HT1080 (cell line): ENCODE measurements at regions not wholly inside any gene's neighbourhood (a gene's known extent, or its start where the extent isn't known, plus 50 kb on each side); places are given as distances from the start of the nearest gene placed in this dataset.
"Not testable (repeated sequence)": the region's sequence is repeated elsewhere in the genome, so short reads cannot be mapped to it uniquely, and the experiment has no call there.

Source experiments
- DNase-seq: peaks from one replicate; pipeline ENCODE4 v3.0.0-alpha.2; 2015; ENCODE audit warnings: low read depth

DNA sequence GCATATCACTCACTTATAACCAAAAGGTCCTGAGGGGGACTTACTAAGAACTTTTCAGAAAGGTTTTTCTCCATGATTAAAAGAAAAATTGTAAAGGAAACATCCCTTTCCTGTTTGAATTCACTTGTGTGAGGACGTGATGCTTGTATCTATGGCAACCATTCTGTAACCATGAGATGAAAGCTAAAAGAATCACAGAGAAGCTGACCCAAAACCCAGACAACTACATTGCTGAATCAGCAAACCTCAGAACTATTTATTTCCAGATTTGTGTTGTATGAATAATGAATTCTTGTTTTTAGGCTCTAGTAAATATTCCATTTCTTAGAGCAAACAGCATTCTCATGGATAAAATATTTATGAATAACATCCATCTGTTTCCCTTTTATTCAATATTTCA is 91.2 kb downstream of the RCHY1 start:
- no peak for DNase-seq

- DNase-seq, result no peak
Measured at GRCh38 chr4:75412746-75413145, 101.5 kb downstream of the RCHY1 start.

GRCh38 chr4:75398501-75398900 is 115.7 kb downstream of the RCHY1 start:
- peak; percentile 33 for DNase-seq

DNA sequence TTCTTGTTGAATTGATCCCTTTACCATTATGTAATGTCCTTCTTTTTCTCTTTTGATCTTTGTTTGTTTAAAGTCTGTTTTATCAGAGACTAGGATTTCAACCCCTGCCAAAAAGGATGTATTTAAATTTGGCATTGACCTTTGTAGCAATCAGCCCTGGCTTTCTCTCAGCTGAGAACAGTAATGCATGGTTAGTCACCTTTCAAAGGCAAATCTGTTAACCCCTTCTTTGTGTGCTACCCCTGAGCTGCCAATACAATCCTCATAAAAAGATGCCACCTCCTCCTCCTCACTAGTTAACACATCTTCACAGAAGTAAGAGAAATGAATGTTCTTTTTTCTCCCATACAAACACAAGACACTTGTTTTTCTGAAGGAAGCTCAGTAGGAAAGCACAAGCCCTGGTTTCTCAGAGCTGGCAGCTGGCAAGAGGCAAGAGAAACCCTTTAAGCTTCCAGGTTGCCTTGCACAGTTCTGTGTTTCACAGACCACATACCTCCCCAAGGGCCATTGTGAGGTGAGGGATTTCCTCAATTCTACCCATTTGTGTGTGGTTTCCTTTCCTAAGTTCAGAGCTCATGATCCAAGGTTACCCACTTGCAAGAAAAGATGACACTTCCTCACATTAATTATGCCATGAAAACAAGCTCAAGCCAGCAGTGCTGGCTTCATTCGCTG is 122.6 kb downstream of the RCHY1 start:
- DNase-seq, result no peak

GRCh38 chr4:75386426-75386825 is 127.8 kb downstream of the RCHY1 start:
- not testable (repeated sequence) for DNase-seq

DNA sequence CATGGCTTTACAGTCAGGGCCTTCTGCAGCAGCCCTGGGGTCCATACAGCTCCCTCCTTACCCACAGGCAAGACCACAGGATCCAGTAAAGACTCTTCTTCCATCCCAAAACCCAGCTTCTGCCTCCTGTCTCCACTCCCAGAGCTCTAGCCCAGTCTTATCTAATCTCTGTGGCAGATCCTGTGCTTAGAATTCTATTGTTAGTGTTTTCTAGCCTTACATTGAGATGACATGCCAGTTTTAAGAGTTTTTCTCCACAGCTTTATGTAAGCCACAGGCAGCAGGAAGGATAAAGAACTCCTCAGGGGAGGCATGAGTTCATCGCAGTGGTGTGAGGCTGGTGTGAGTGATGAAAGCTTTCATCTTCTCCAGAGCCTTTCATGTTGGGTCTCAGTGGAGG is 129.1 kb downstream of the RCHY1 start:
- no peak for DNase-seq

GRCh38 chr4:75376543-75376942 is 137.7 kb downstream of the RCHY1 start:
- no peak for DNase-seq

DNA sequence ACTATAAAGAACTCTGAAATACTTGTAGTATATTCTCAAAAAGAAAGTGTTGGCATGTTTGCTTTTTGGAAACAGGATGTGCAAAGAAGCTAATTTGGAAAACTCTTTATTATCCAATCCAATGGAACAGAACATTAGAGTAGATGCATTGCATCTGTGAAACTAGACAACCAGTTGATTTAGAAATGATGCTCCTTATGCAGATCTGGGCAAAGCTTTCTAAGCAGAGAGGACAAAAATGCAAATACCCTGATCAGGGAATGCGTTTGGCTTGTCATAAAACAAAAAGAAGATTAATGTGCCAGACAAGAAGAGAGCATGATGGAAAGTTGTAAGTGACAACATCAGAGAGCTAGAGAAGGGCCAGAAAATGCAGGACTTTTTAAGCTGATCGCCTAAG is 142.3 kb downstream of the RCHY1 start:
- no peak for DNase-seq

- DNase-seq, result no peak
Measured at GRCh38 chr4:75370576-75370975, 143.6 kb downstream of the RCHY1 start.

- DNase-seq, result no peak
Measured at GRCh38 chr4:75345423-75345822, 168.8 kb downstream of the RCHY1 start.

DNA sequence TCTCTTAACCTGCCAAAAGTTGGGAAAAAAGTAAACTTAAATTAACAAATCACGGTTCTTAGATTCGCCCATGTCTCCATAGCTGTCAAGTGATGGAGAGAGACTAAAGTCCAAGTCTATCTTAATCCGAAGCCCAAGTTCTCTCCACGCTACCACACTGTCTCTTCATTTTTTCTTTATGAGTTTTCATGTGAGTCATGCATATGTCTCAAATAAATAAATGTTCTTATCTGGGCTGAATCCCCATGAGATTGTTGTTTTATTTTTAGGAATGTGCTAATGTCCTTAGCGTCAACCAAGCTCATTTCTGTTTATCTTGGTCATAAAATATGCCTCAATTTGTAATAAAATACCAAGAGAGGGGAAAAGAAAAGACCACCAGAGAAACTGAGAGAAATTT is 169.3 kb downstream of the RCHY1 start:
- DNase-seq, result peak; percentile 4

DNA sequence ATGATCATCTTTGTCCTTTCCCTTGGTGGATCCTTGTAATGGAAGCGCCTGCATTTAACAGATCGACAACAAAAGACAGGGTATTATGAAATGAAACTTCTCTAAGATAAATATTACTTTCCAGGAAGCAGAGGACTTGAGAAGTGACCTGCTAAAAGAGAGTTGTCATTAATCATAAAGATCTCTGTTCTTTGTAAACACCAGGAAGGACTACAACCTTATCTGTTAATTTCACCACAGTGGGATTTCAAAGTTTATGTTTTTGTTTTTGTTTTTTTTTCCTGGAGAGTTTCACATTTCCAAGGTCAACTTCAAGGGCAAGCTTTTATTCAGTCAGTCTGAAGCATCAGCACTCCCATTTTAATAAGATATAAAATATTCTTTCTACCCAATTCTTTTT is 170.9 kb downstream of the RCHY1 start:
- DNase-seq, result no peak

DNA sequence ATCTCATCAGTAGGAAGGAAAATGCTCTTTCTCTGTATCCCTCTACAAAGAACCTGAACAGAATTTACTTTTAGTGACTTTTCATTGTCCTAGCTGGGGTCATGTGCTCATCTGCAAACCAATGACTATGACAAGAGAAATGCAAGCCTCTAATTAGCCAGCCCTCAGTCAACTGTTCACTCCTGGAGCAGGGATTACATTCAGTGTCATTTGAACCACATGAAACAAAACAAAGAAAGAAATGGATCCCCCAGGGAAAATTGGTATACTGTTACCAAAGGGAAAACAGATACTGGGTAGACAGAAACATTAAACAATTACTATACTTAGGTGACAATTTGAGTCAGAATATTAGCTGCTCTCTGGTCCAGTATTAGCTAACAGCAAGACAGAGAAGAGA is 173.6 kb downstream of the RCHY1 start:
- DNase-seq, result no peak

- DNase-seq, result no peak
Measured at GRCh38 chr4:75338352-75338880, 175.8 kb downstream of the RCHY1 start.

DNA sequence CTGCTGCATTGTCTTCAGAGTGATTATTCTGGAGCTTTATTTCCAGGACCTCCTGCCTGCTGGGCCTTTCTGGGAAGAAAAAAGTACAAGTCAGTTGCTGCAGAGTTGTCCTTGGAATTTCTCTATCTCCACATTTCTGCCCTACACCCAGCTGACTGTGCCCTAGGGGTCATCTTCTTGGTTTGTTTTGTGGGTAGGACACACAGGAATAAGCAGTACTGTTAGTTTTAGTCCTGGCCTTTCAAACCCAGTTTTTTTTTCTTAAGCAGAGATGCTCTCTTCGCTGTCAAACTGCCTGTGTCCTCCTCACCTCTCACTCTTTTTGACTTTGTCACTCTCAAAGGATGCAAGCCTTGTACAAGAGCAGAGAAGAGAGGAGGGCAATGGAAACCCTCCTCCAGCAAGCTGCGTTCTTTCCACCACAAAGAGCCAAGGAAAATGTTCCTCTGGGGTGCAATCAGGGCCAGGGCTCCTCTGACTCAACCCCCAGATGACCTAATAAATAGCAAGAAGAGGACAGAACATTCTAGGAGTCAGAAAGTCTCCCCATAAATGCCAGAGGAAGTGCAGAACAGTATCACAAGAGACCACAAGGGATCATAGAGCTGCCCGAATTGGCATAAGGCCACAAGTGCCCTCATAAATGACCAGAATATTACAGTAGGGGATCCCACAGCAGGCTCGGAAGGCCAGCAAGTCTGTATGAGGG is 186.2 kb downstream of the RCHY1 start:
- DNase-seq, result no peak

DNA sequence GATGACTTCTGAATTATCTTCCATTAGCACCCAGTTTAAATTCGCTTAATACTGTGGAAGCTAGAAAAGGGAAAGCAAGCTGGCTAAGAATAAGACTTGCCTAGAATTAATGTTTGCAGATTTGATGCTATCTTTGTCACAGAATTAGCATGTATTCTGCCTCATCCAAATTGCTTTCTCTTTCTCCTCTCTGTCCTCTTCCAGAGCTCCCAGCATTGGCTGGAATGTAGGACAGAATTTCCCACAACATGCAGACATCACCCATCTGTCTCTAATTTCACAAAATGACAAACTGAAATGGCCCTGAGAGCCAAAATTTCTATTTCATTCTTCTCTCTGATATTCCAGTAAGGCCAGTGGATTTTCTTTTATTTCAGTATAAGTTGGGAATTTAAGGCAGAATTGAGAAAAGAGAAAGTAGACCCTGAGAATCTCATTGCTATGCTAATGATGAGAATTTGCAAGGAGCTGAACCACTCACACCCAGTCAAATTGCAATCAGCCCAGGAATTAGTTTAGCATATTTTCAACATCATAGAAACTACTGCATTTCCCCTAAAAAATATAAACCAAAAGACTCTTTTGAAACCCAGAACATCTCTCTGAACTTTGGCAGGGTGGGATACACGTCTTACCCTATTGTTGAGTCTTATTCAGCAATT is 188.8 kb downstream of the RCHY1 start:
- DNase-seq, result no peak

DNA sequence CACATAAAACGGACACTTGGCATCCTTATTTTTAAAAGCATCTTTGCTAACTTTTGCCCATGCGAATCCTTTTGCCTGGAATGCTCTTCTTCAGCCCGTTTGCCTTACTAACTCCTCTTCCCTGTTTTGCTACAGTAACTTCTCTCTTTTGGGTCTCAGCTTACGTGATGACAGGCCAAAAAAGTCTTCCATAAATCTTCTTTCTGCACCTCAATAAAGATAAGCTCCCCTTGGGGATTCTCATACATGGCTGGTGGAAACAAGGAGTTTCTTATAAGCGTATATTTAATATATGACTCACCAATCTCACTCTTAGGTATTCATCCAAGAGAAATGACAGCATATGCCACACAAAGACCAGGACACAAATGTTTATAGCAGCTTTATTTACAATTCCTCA is 192.7 kb downstream of the RCHY1 start:
- DNase-seq, result no peak

DNA sequence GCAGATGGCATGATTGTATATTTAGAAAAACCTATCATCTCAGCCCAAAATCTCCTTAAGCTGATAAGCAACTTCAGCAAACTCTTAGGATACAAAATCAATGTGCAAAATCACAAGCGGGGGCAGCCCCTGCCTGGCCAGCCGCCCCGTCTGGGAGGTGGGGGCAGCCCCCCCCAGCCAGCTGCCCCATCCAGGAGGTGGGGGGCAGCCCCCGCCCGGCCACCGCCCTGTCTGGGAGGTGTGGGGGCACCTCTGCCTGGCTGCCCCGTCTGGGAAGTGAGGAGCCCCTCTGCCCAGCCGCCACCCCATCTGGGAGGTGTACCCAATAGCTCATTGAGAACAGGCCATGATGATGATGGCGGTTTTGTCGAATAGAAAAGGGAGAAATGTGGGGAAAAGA is 196.6 kb downstream of the RCHY1 start:
- DNase-seq, result not testable (repeated sequence)

- DNase-seq, result no peak
Measured at GRCh38 chr4:75308049-75308448, 206.2 kb downstream of the RCHY1 start.

- no peak for DNase-seq
Measured at GRCh38 chr4:75306506-75306905, 207.7 kb downstream of the RCHY1 start.

DNA sequence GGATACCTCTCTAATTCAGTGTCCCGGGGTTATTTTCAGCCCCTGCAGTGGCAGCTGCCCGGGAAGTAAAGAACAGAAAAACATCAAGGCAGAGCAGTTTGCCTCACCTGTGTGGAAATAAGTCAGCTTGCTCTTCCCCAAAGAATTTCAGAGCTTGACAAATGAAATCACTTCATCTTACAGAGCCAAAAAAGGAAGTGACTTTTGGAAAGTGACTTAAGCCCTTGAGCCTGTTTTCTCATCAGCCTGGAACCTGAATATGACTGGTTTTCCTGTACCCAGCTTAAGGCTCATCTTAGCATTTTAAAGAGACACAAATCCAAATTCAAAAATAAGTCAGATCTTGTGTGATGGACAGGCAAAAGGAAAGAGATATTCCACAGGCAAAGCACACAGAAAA is 211.6 kb downstream of the RCHY1 start:
- DNase-seq, result no peak

- DNase-seq, result peak; percentile 4
Measured at GRCh38 chr4:75289914-75290582, 224.2 kb downstream of the RCHY1 start.
